Lower lobe of right lung (tissue), 2 donors: ENCODE measurements at regions not wholly inside any gene's neighbourhood (a gene's known extent, or its start where the extent isn't known, plus 50 kb on each side); places are given as distances from the start of the nearest gene placed in this dataset.

Experiments used
- ATAC-seq, 2 donors: fragments of 200-7000 bp; cut with Tn5 transposase; one replicate each; pipeline ENCODE4 v1.9.1; 2020 to 2022; ENCODE audit warnings: mild to moderate bottlenecking in 2 of 2, moderate library complexity in 2 of 2
- DNase-seq: peaks from one replicate; pipeline ENCODE4 v3.0.0-alpha.2; 2020
- H3K27ac ChIP-seq: fragments of 200-600 bp; one replicate; pipeline ENCODE4 v1.8.0; 2022
- H3K27me3 ChIP-seq: fragments of 200-600 bp; one replicate; pipeline ENCODE4 v1.8.0; 2022; ENCODE audit warnings: low read depth
- H3K36me3 ChIP-seq: fragments of 200-600 bp; one replicate; pipeline ENCODE4 v1.8.0; 2022; ENCODE audit warnings: mild to moderate bottlenecking
- H3K4me1 ChIP-seq: fragments of 200-600 bp; one replicate; pipeline ENCODE4 v1.8.0; 2022
- H3K4me3 ChIP-seq: fragments of 200-600 bp; one replicate; pipeline ENCODE4 v1.8.0; 2022; ENCODE audit warnings: mild to moderate bottlenecking
- H3K9me3 ChIP-seq: fragments of 200-600 bp; one replicate; pipeline ENCODE4 v1.8.0; 2022
- CTCF ChIP-seq: fragments of 200-600 bp; IDR thresholded peaks from one replicate; pipeline ENCODE4 v1.8.0; 2022; ENCODE audit warnings: antibody characterized with exemption, mild to moderate bottlenecking
- intact Hi-C: fragments of 100-400 bp; cut with DNase I; formaldehyde crosslinking; loops from one replicate; pipeline ENCODE4 v1.11.0; 2022
- donor health status: DM: no; HTN: yes; CAD: no; lungs with severe emphysema.

- Histone ChIP-seq H3K4me3 (no peak overlapping the region), H3K36me3 (no peaks in the 10 kb centered on the region), H3K9me3 (no peaks in the 10 kb centered on the region), H3K4me1 (no peaks in the 10 kb centered on the region), H3K27ac (no peak overlapping the region), H3K27me3 (no peaks in the 10 kb centered on the region)
- ATAC-seq (no peak), DNase-seq (no peak)
- intact Hi-C loops, result no loop called here
- no peak for TF ChIP-seq CTCF
Measured at GRCh38 chr4:185879666-185880312, 67.8 kb upstream of the SORBS2 start.

- Histone ChIP-seq H3K4me1 (no peaks in the 10 kb centered on the region), H3K27ac (no peak overlapping the region), H3K36me3 (no peaks in the 10 kb centered on the region), H3K4me3 (no peak overlapping the region), H3K9me3 (no peaks in the 10 kb centered on the region), H3K27me3 (no peaks in the 10 kb centered on the region)
- intact Hi-C loops, result no loop called here
- peak; percentile 47 to 86 for ATAC-seq
- DNase-seq, result no peak
- TF ChIP-seq CTCF, result no peak
Measured at GRCh38 chr4:185880571-185880970, 68.6 kb upstream of the SORBS2 start.

- H3K27ac ChIP-seq, result no peak overlapping the region
- no peak for ATAC-seq
- intact Hi-C loops, result no loop called here
Measured at GRCh38 chr4:185881430-185881829, 69.4 kb upstream of the SORBS2 start.

GRCh38 chr4:185883591-185883990 is 71.6 kb upstream of the SORBS2 start:
- Histone ChIP-seq H3K4me1 (no peaks in the 10 kb centered on the region), H3K36me3 (no peaks in the 10 kb centered on the region), H3K27ac (no peak overlapping the region), H3K9me3 (peaks cover 6% of the 10 kb centered on the region), H3K4me3 (no peak overlapping the region), H3K27me3 (no peaks in the 10 kb centered on the region)
- no peak for TF ChIP-seq CTCF
- intact Hi-C loops, result no loop called here
- DNase-seq (no peak), ATAC-seq (no peak)

More at GRCh38 chr4:185881430-185881829, 69.4 kb upstream of the SORBS2 start:
- no peaks in the 10 kb centered on the region for H3K9me3 ChIP-seq
- no peak for TF ChIP-seq CTCF
- H3K4me3 ChIP-seq, result no peak overlapping the region
- H3K27me3 ChIP-seq, result no peaks in the 10 kb centered on the region
- no peaks in the 10 kb centered on the region for H3K36me3 ChIP-seq
- H3K4me1 ChIP-seq, result no peaks in the 10 kb centered on the region
- DNase-seq, result no peak

- Histone ChIP-seq H3K27ac (no peak overlapping the region), H3K9me3 (peaks cover 9% of the 10 kb centered on the region), H3K4me3 (no peak overlapping the region), H3K27me3 (no peaks in the 10 kb centered on the region), H3K4me1 (no peaks in the 10 kb centered on the region), H3K36me3 (no peaks in the 10 kb centered on the region)
- intact Hi-C loops, result no loop called here
- no peak for TF ChIP-seq CTCF
- DNase-seq (no peak), ATAC-seq (no peak)
Measured at GRCh38 chr4:185885075-185885474, 73.1 kb upstream of the SORBS2 start.
